ENCODE measurements at regions not wholly inside any gene's neighbourhood (a gene's known extent, or its start where the extent isn't known, plus 50 kb on each side); places are given as distances from the start of the nearest gene placed in this dataset.

- no peak for DNase-seq (ENCODE audit: low spot score in 2 of 2)
- Histone ChIP-seq H3K4me1 (no peaks in the 10 kb centered on the region), H3K27me3 (no peaks in the 10 kb centered on the region), H3K27ac (no peak overlapping the region), H3K9me3 (peaks cover 0 to 11% (median 0%) of the 10 kb centered on the region in 4 donors), H3K36me3 (no peaks in the 10 kb centered on the region), H3K4me3 (no peak overlapping the region)
- 88 to 95% methylated on average over 1 of the region's 1 CpG for WGBS, 2 donors
- TF ChIP-seq EP300 (IDR thresholded peaks at IDR 0.05) (no peak), POLR2A (IDR thresholded peaks at IDR 0.05) (no peak), CTCF (IDR thresholded peaks at IDR 0.05) (no peak)
Observed at GRCh38 chr14:98752660-98753059, 519.3 kb downstream of the BCL11B start.

- H3K9me3 ChIP-seq = peaks cover 0 to 11% (median 0%) of the 10 kb centered on the region in 4 donors
- H3K27me3 ChIP-seq = no peaks in the 10 kb centered on the region
- TF ChIP-seq EP300 (IDR thresholded peaks at IDR 0.05) (no peak), CTCF (IDR thresholded peaks at IDR 0.05) (no peak), POLR2A (IDR thresholded peaks at IDR 0.05) (no peak)
- H3K36me3 ChIP-seq = no peaks in the 10 kb centered on the region
- H3K27ac ChIP-seq = no peak overlapping the region
- no peak overlapping the region for H3K4me3 ChIP-seq
- DNase-seq (ENCODE audit: low spot score in 2 of 2) = peak in 1 of 2 donors; percentile 17
- WGBS, 2 donors = 60 to 63% methylated on average over 2 of the region's 2 CpGs
- no peaks in the 10 kb centered on the region for H3K4me1 ChIP-seq
Observed at GRCh38 chr14:98754343-98755020, 517.5 kb downstream of the BCL11B start.

GRCh38 chr14:98756749-98757148 is 515.2 kb downstream of the BCL11B start:
- WGBS, 2 donors = 86 to 90% methylated on average over 6 of the region's 6 CpGs
- no peaks in the 10 kb centered on the region for H3K36me3 ChIP-seq
- no peak overlapping the region for H3K4me3 ChIP-seq
- H3K4me1 ChIP-seq = no peaks in the 10 kb centered on the region
- no peaks in the 10 kb centered on the region for H3K27me3 ChIP-seq
- peaks cover 0 to 11% (median 0%) of the 10 kb centered on the region in 4 donors for H3K9me3 ChIP-seq
- TF ChIP-seq EP300 (IDR thresholded peaks at IDR 0.05) (no peak), POLR2A (IDR thresholded peaks at IDR 0.05) (no peak), CTCF (IDR thresholded peaks at IDR 0.05) (no peak)
- no peak overlapping the region for H3K27ac ChIP-seq
- no peak for DNase-seq (ENCODE audit: low spot score in 2 of 2)

GRCh38 chr14:98758440-98758839 is 513.6 kb downstream of the BCL11B start:
- Histone ChIP-seq H3K4me3 (no peak overlapping the region), H3K9me3 (peaks cover 0 to 20% (median 3%) of the 10 kb centered on the region in 4 donors), H3K36me3 (no peaks in the 10 kb centered on the region), H3K27me3 (no peaks in the 10 kb centered on the region), H3K27ac (no peak overlapping the region), H3K4me1 (no peaks in the 10 kb centered on the region)
- WGBS, 2 donors = 86 to 100% methylated on average over 1 of the region's 1 CpG
- no peak for DNase-seq (ENCODE audit: low spot score in 2 of 2)
- TF ChIP-seq EP300 (IDR thresholded peaks at IDR 0.05) = no peak
- TF ChIP-seq POLR2A (IDR thresholded peaks at IDR 0.05) = no peak
- no peak for TF ChIP-seq CTCF (IDR thresholded peaks at IDR 0.05)

- Histone ChIP-seq H3K36me3 (no peaks in the 10 kb centered on the region), H3K27ac (no peak overlapping the region), H3K4me3 (no peak overlapping the region), H3K27me3 (no peaks in the 10 kb centered on the region), H3K4me1 (no peaks in the 10 kb centered on the region), H3K9me3 (peaks cover 0 to 27% (median 7%) of the 10 kb centered on the region in 4 donors)
- WGBS, 2 donors = 85 to 96% methylated on average over 1 of the region's 1 CpG
- DNase-seq (ENCODE audit: low spot score in 2 of 2) = no peak
- TF ChIP-seq CTCF (IDR thresholded peaks at IDR 0.05) = no peak
- TF ChIP-seq EP300 (IDR thresholded peaks at IDR 0.05) = no peak
- no peak for TF ChIP-seq POLR2A (IDR thresholded peaks at IDR 0.05)
Observed at GRCh38 chr14:98761993-98762392, 510.0 kb downstream of the BCL11B start.
